Mesenchymal stem cell (in vitro differentiated cells and primary cell): ENCODE measurements at regions not wholly inside any gene's neighbourhood (a gene's known extent, or its start where the extent isn't known, plus 50 kb on each side); places are given as distances from the start of the nearest gene placed in this dataset.

Experiments used
- DNase-seq: peaks from one replicate; pipeline ENCODE4 v3.0.0-alpha.2; 2013
- H2AFZ ChIP-seq: one replicate; pipeline ENCODE4 v1.6.1; 2013; ENCODE audit warnings: low read depth, mild to moderate bottlenecking, control low read depth, inconsistent platforms, low read length, moderate library complexity
- H2AK5ac ChIP-seq: 2 replicates; pipeline ENCODE4 v1.6.1; 2013; ENCODE audit warnings: low read length, moderate library complexity, mild to moderate bottlenecking, inconsistent platforms; ENCODE audit not compliant: severe bottlenecking
- H2BK120ac ChIP-seq: one replicate; pipeline ENCODE4 v1.6.1; 2013; ENCODE audit warnings: low read depth, mild to moderate bottlenecking, inconsistent platforms, low read length, moderate library complexity
- H2BK12ac ChIP-seq, 2 experiments: one replicate each; pipeline ENCODE4 v1.6.1; 2013; ENCODE audit warnings: inconsistent platforms in 2 of 2, low read length in 2 of 2, mild to moderate bottlenecking in 2 of 2, moderate library complexity in 2 of 2, control low read depth in 1 of 2
- H2BK15ac ChIP-seq: one replicate; pipeline ENCODE4 v1.6.1; 2013; ENCODE audit warnings: mild to moderate bottlenecking, low read depth, inconsistent platforms; ENCODE audit not compliant: poor library complexity, severe bottlenecking
- H2BK5ac ChIP-seq: 2 replicates; pipeline ENCODE4 v1.6.1; 2013; ENCODE audit warnings: low read depth, mild to moderate bottlenecking, low read length, control low read depth, inconsistent platforms; ENCODE audit not compliant: poor library complexity, severe bottlenecking
- H3K14ac ChIP-seq, 2 experiments: one replicate each; pipeline ENCODE4 v1.6.1; 2013; ENCODE audit warnings: inconsistent platforms in 2 of 2, low read length in 2 of 2, control low read depth in 1 of 2, mild to moderate bottlenecking in 1 of 2, moderate library complexity in 1 of 2
- H3K18ac ChIP-seq, 2 experiments: one replicate each; pipeline ENCODE4 v1.6.1; 2013; ENCODE audit warnings: inconsistent platforms in 2 of 2, low read length in 2 of 2, control low read depth in 1 of 2, low read depth in 1 of 2, mild to moderate bottlenecking in 1 of 2
- H3K23ac ChIP-seq, 2 experiments: one replicate each; pipeline ENCODE4 v1.6.1; 2013; ENCODE audit warnings: inconsistent platforms in 2 of 2, low read length in 2 of 2, mild to moderate bottlenecking in 2 of 2, moderate library complexity in 2 of 2, control low read depth in 1 of 2
- H3K27ac ChIP-seq: 2 replicates; pipeline ENCODE4 v1.5.1; 2013; ENCODE audit warnings: mild to moderate bottlenecking, moderate library complexity, low read length, control low read depth, inconsistent platforms; ENCODE audit not compliant: poor library complexity, severe bottlenecking
- H3K27me3 ChIP-seq, 2 experiments: 2 replicates each; pipeline versions ENCODE4 v1.6.1 to v1.7.0; 2013; ENCODE audit warnings: low read length in 2 of 2, mild to moderate bottlenecking in 2 of 2, moderate library complexity in 2 of 2, control low read depth in 1 of 2, inconsistent platforms in 1 of 2; ENCODE audit not compliant: control insufficient read depth in 1 of 2, insufficient read depth in 1 of 2
- H3K36me3 ChIP-seq, 2 experiments: 2 replicates each; pipeline versions ENCODE4 v1.6.1 to v1.7.0; 2013; ENCODE audit warnings: low read length in 2 of 2, control low read depth in 1 of 2, inconsistent platforms in 1 of 2, low read depth in 1 of 2, mild to moderate bottlenecking in 1 of 2; ENCODE audit not compliant: insufficient read depth in 2 of 2, control insufficient read depth in 1 of 2
- H3K4ac ChIP-seq, 2 experiments: one replicate each; pipeline ENCODE4 v1.6.1; 2013; ENCODE audit warnings: inconsistent platforms in 2 of 2, low read length in 2 of 2, mild to moderate bottlenecking in 2 of 2, moderate library complexity in 2 of 2, control low read depth in 1 of 2, low read depth in 1 of 2
- H3K4me1 ChIP-seq: 2 replicates; pipeline ENCODE4 v1.6.1; 2013; ENCODE audit warnings: low read depth, low read length, control low read depth; ENCODE audit not compliant: control insufficient read depth, insufficient read depth
- H3K4me2 ChIP-seq: 2 replicates; pipeline ENCODE4 v1.6.1; 2013; ENCODE audit warnings: low read length, mild to moderate bottlenecking, inconsistent platforms; ENCODE audit not compliant: poor library complexity, severe bottlenecking
- H3K4me3 ChIP-seq, 2 experiments: 2 replicates each; pipeline versions ENCODE4 v1.5.1 to v1.7.0; 2013; ENCODE audit warnings: low read length in 2 of 2, mild to moderate bottlenecking in 2 of 2, control low read depth in 1 of 2, low read depth in 1 of 2; ENCODE audit not compliant: insufficient read depth in 1 of 2
- H3K79me1 ChIP-seq: replicated peaks from 2 replicates; pipeline ENCODE4 v1.6.1; 2013; ENCODE audit warnings: mild to moderate bottlenecking, control low read depth, low read length, inconsistent platforms; ENCODE audit not compliant: poor library complexity, severe bottlenecking
- H3K9ac ChIP-seq: 2 replicates; pipeline ENCODE4 v1.7.0; 2013; ENCODE audit warnings: mild to moderate bottlenecking, low read length, moderate library complexity
- H3K9me3 ChIP-seq: 2 replicates; pipeline ENCODE4 v1.7.0; 2013; ENCODE audit warnings: mild to moderate bottlenecking, low read length; ENCODE audit not compliant: control insufficient read depth
- H4K8ac ChIP-seq: one replicate; pipeline ENCODE4 v1.6.1; 2013; ENCODE audit warnings: inconsistent platforms, mild to moderate bottlenecking, low read length, moderate library complexity
- H4K91ac ChIP-seq: one replicate; pipeline ENCODE4 v1.6.1; 2013; ENCODE audit warnings: mild to moderate bottlenecking, low read length, inconsistent platforms
- WGBS: methylation state at CpG from one replicate; pipeline ENCODE4 v1.1.7; 2013; ENCODE audit warnings: mixed read lengths; 5-methylcytosine and 5-hydroxymethylcytosine counted together

- DNase-seq, result no peak
These were observed 105.8 kb upstream of the KLF6 start for GRCh38 chr10:3890602-3891352.

GRCh38 chr10:3889961-3890522 is 105.0 kb upstream of the KLF6 start:
- no peak overlapping the region for H2BK15ac ChIP-seq
- H2BK12ac ChIP-seq, result peak overlapping the region; percentile 2 to 25
- H3K27me3 ChIP-seq, result no peaks in the 10 kb centered on the region
- no peak overlapping the region for H2AFZ ChIP-seq
- H2BK120ac ChIP-seq, result peak overlapping the region; percentile 21
- H3K14ac ChIP-seq, result no peak overlapping the region
- H3K4me1 ChIP-seq, result peaks cover 26% of the 10 kb centered on the region
- WGBS, result 20% methylated on average over 4 of the region's 4 CpGs
- no peak overlapping the region for H2BK5ac ChIP-seq
- DNase-seq, result peak; percentile 88
- H3K4ac ChIP-seq, result no peak overlapping the region
- no peak overlapping the region for H3K18ac ChIP-seq
- H3K9ac ChIP-seq, result no peak overlapping the region
- no peak overlapping the region for H3K4me2 ChIP-seq
- H3K36me3 ChIP-seq, result no peaks in the 10 kb centered on the region
- no peak overlapping the region for H4K8ac ChIP-seq
- no peaks in the 10 kb centered on the region for H3K9me3 ChIP-seq
- H3K27ac ChIP-seq, result peak overlapping the region; percentile 51
- no peaks in the 10 kb centered on the region for H3K79me1 ChIP-seq
- no peak overlapping the region for H3K23ac ChIP-seq
- H2AK5ac ChIP-seq, result no peak overlapping the region
- no peak overlapping the region for H4K91ac ChIP-seq
- H3K4me3 ChIP-seq, result no peak overlapping the region

More at GRCh38 chr10:3890602-3891352, 105.8 kb upstream of the KLF6 start:
- Histone ChIP-seq H2BK5ac (no peak overlapping the region), H2AFZ (no peak overlapping the region), H4K8ac (no peak overlapping the region), H3K9ac (no peak overlapping the region), H3K4me3 (no peak overlapping the region), H2BK120ac (peak overlapping the region; percentile 21), H3K4ac (no peak overlapping the region), H3K18ac (no peak overlapping the region), H3K36me3 (no peaks in the 10 kb centered on the region), H3K4me2 (no peak overlapping the region), H4K91ac (no peak overlapping the region), H3K27me3 (no peaks in the 10 kb centered on the region), H3K27ac (peak overlapping the region; percentile 51), H2BK15ac (no peak overlapping the region), H3K9me3 (no peaks in the 10 kb centered on the region), H2AK5ac (peak overlapping the region; percentile 86), H3K23ac (no peak overlapping the region), H3K4me1 (peaks cover 22% of the 10 kb centered on the region), H2BK12ac (peak overlapping the region in 1 of 2 experiments; percentile 87), H3K14ac (no peak overlapping the region), H3K79me1 (no peaks in the 10 kb centered on the region)
- 91% methylated on average over 12 of the region's 14 CpGs for WGBS

DNA sequence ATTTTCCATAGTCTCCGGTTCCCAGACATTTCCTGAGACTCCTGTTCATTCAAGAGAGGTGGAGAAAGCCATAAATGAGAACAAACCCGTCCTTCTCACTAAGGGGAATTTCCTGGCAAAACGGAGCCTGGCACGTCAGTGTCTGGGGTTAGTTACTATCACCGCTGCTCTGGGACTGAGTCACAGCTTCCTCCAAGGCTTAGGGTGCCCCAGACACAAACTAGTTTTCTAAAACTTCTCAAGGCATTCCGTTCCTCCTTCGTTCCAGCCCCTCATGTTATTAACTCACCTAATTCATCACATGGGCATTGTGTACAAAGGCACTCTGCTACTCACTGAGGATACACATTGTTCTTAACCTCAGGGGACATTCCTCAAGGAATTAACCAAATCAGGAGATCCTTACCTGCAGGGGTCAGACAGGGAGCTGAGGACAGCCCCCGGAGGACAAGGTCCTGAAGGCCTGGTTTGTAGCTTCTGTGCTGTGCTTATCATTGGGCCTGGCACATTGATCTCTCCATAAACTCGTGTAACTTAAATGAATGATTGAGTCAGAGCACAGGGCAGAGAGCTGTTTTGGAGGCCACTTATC is 103.0 kb upstream of the KLF6 start:
- Histone ChIP-seq H4K8ac (peak overlapping the region; percentile 82), H3K27me3 (no peaks in the 10 kb centered on the region), H3K27ac (peak overlapping the region; percentile 99), H2BK15ac (no peak overlapping the region), H3K4ac (peak overlapping the region; percentile 73 to 97), H3K4me3 (peak overlapping the region in 1 of 2 experiments; percentile 41), H2AK5ac (peak overlapping the region; percentile 94), H3K18ac (peak overlapping the region; percentile 73 to 97), H3K9me3 (no peaks in the 10 kb centered on the region), H3K36me3 (no peaks in the 10 kb centered on the region), H3K23ac (no peak overlapping the region), H3K9ac (peak overlapping the region; percentile 91), H3K4me1 (peaks cover 23% of the 10 kb centered on the region), H2AFZ (peak overlapping the region; percentile 70), H3K14ac (peak overlapping the region in 1 of 2 experiments; percentile 20), H3K4me2 (no peak overlapping the region), H2BK120ac (peak overlapping the region; percentile 90), H2BK12ac (peak overlapping the region; percentile 96 to 100), H2BK5ac (peak overlapping the region; percentile 96), H4K91ac (peak overlapping the region; percentile 95), H3K79me1 (no peaks in the 10 kb centered on the region)
- DNase-seq, result peak; percentile 99
- WGBS, result 2% methylated on average over 8 of the region's 9 CpGs

- H3K4me2 ChIP-seq, result peak overlapping the region; percentile 62
These were observed 102.4 kb upstream of the KLF6 start for GRCh38 chr10:3887404-3887803.

More at GRCh38 chr10:3887404-3887803, 102.4 kb upstream of the KLF6 start:
- H4K8ac ChIP-seq, result peak overlapping the region; percentile 80
- H3K27me3 ChIP-seq, result no peaks in the 10 kb centered on the region
- peak overlapping the region; percentile 96 for H2BK5ac ChIP-seq
- no peak for DNase-seq
- H2BK12ac ChIP-seq, result peak overlapping the region; percentile 87 to 96
- H3K4me3 ChIP-seq, result peak overlapping the region in 1 of 2 experiments; percentile 20
- no peak overlapping the region for H2AFZ ChIP-seq
- H3K79me1 ChIP-seq, result no peaks in the 10 kb centered on the region
- peak overlapping the region; percentile 91 for H3K9ac ChIP-seq
- H4K91ac ChIP-seq, result peak overlapping the region; percentile 87
- no peaks in the 10 kb centered on the region for H3K9me3 ChIP-seq
- no peak overlapping the region for H3K14ac ChIP-seq
- peak overlapping the region in 1 of 2 experiments; percentile 51 for H3K23ac ChIP-seq
- peak overlapping the region; percentile 99 for H3K27ac ChIP-seq
- 87% methylated on average over 7 of the region's 7 CpGs for WGBS
- peaks cover 20% of the 10 kb centered on the region for H3K4me1 ChIP-seq
- peak overlapping the region; percentile 90 for H2BK120ac ChIP-seq
- peak overlapping the region; percentile 79 to 86 for H3K18ac ChIP-seq
- peak overlapping the region; percentile 85 to 98 for H3K4ac ChIP-seq
- H3K36me3 ChIP-seq, result no peaks in the 10 kb centered on the region
- no peak overlapping the region for H2BK15ac ChIP-seq
- H2AK5ac ChIP-seq, result peak overlapping the region; percentile 89
